COR-L47 (cell line): ENCODE measurements at regions not wholly inside any gene's neighbourhood (a gene's known extent, or its start where the extent isn't known, plus 50 kb on each side); places are given as distances from the start of the nearest gene placed in this dataset.

Experiments used
- DNase-seq: peaks from one replicate; lab custom pipeline; 2025; lab: John Stamatoyannopoulos, UW

DNA sequence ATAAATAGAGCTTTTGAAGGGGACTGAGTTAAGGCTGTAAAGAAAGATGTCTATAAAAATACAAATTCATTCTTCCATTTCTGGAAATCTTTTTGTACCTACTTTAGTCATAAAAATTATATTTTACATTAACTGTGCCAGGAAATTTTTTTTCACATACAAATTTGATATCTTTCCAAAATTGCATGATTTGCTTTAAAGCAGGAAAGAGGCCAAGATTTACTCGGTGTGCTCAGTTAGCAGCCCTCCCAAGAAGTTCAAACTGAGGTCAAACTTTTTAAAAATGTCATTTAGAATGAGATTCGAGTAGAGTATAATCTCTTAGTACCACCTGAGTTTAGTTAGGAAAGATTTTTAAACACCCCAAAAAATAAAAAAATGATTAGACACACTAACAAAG, 173.2 kb upstream of the GRIP1 start:
- DNase-seq: no peak

GRCh38 chr12:66852765-66853164, 173.9 kb upstream of the GRIP1 start:
- DNase-seq: no peak

DNA sequence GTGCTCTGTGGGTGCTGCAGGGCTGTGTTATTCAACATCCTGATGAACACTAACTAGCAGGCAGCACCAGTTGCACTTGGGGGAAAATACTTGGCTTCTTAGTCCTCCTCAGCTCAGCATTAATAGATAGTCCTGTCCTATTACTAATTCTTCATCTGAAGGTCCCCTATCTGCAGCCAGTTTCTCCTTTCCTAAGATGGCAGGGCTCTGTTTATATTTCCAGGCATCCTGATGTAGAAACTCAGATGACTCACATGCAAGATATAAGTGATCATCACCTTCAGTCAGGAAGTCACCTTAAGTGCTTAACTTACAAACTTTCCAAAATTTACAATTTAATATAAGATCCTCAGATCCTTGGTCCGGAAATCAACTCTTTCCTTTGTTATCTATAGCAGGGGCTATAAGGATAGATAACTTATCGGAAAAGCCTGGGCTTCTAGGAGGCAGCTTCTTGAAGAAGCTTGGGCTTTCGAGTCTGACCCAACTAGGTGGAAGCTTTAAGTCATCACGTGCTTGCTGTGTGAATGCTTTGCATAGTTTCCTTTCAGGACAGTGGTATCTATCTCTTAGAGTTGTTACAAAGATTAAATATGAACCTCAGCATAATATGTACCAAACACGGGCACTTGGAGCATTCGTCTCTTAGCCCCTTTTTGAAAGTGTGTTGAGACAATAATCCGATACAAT, 181.0 kb upstream of the GRIP1 start:
- DNase-seq: no peak

DNA sequence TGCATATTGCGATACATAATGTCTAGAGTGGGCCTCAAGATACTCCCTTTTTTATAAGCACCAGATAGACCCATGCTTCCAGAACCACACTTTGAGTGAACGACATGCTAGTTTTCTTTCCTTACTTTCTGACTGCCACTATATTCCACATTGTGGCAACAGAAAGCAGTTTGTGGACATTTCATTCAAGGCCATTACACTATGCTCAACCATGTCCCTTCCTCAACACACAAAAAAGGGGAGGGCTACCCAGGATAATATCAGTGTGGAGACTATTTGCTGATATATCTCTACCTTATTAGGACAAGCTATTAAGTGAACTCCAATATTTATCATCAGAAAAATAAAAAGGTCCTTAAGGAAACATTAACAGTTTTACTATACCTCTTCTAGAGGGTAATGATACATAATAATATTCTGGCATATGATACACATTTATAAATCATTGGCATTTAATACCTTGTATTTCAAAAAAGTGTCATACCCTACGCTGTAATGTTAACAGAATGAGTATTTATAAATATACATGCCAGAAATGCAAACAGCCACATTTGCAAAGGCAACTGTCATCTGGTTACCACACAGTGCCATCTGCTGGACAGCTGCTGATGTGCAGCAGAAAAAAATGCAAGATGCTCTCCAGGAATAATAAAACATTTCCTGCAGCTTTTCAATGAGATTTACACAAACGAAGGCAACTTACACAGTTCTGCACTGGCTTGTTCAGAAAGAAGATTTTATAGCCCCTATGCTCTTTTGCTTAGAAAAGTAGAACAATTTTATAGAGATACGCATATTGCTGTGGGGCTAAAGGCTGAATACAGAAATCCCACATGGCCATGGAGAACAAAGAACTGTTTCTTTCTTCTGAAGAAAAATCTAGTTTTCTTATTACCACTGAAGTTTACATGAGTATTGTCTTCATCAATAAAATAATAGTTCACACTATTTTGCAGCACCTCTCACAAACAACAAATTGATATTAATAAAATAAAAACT, 182.2 kb upstream of the GRIP1 start:
- DNase-seq: peak; percentile 49

DNA sequence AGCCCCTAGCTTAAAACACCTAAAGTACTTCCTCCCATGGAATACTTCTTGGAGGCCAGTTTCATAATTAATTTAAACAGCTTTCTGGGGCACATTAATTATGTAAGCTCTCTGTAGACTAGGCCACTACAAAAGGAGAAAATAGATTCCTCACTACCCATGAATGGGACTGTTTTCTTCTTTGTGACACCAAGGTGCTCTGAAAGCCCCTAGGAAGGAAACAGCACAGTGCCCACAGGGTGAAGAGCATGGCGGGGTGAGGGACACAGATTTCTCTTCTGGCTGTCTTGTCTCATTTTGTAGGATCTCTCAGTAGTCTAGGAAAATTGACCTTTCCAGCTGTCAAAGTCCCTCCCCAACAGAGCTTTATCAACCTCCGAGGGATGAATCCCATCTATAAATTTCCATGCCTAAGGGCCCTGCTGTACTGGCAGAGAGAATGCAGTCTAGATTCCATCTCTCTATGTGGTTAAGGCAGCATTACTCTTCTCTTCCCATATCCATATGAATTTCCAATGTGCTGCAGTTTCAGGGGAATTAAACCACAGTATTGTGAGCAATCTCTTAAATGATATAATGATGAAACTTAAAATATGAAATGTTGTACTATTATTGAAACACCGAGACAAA, 183.6 kb upstream of the GRIP1 start:
- DNase-seq: no peak

GRCh38 chr12:66863276-66863675, 184.4 kb upstream of the GRIP1 start:
- no peak for DNase-seq

GRCh38 chr12:66877925-66878324, 199.0 kb upstream of the GRIP1 start:
- DNase-seq: no peak

DNA sequence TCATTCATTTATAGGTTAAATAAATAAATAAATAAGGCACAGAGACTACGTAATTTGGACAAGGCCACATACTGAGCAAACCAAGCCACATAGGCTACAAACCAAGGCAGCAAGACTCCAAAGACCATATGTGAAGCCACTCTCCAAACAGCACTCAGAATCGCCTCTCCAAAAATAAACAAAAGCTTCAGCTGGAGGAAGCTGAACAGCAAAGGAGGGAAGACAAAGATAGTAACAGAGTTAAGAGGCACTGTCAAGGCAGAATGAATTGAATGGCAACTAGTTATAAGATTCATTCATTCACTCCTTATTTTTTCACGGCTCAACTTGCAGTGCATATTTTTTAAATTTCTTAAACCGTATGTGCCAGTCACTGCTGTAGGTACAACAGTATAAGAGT, 200.5 kb upstream of the GRIP1 start:
- DNase-seq: no peak

- DNase-seq: no peak
These were observed 202.5 kb upstream of the GRIP1 start for GRCh38 chr12:66881386-66881785.

DNA sequence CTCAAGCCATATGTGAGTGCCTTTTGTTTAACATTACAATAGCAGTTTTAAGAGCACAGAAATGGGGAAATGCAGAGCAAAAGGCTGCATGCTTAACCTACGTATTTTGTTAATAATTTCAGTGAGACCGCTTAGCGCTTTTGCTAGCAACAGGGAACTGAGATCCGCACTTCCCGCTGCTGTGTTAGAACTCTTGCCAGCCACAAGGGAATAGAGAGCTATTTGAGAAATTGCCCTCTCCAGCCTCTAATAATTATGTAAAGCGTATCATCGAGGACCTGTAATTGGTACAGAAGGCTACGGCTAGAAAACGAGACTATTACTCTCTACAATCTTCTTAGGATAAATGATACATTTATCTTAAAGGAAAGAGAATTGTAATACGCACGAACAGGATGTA, 205.2 kb upstream of the GRIP1 start:
- no peak for DNase-seq

GRCh38 chr12:66885115-66885875, 206.4 kb upstream of the GRIP1 start:
- no peak for DNase-seq

- DNase-seq: no peak
These were observed 217.9 kb upstream of the GRIP1 start for GRCh38 chr12:66896797-66897196.

- peak; percentile 17 for DNase-seq
These were observed 220.0 kb upstream of the GRIP1 start for GRCh38 chr12:66898700-66899469.

DNA sequence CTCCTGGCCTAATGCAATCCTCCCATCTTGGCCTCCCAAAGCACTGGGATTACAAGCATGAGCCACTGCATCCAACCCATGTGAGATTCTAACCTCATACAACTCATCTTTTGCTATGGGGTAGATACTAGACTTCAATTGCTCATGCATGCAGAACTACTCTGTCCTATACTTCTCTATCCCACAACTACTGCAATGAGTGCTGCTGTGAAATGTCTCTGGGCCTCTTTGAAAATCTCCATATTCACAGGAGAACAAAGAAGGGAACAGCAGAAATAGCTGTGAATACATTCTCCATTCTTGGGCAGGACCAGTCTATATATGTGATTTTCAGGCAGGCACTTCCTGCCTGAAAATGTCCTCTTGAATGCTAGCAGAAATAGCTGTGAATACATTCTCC, 220.7 kb upstream of the GRIP1 start:
- DNase-seq: no peak

DNA sequence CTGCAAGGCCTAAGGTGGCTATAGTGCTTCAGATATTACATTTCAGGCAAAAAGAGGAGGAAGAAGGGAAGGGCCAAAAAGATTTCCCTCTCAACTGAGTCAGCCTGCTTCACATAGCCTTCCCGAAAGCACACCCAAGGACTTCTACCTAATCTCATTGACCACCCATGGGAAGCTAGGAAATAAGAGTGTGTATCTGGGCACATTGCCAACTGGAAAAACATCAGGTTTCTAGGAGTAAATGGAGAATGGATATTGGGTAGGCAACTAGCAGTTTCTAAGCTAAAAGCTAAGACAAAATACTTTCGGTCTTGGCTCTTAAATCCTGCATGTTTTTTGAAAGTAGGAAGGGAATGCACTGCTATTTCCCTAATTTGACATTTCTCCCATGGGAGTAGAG, 221.7 kb upstream of the GRIP1 start:
- peak; percentile 41 for DNase-seq

DNA sequence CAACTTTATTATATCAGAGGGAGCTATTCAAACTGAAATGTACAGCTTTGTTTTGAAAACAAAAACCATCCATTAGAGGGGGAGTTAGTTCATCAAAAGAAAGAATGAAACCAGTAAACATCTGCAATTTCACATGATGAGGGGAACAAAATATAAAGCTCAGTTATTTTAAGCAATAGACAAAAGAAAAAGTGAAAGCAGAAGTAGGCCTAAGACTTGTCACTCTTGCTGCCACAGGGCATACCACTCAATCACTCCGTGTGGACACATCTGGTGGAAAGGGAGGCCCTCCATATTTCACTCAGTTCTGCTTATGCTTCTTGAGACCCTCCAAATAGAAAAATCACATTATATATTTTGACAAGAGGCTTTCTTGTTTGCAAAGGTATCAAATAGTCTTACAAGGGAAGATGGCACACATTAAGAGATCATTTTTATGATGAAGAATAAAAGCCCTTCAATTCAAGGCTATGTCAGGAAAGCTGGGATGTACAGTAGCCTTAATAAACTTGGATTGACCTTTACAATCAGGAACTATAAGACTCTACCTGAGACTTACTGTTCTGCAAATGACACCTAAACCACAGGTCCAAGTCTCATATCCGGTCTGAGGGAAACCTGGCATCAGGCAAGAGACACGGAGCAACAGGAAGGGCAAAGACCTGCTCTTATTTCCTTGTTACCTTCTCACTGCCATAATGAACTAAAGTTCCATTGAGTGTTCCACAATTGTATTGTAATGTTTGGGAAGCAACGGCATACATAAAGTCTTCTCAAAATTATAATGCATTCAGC, 222.5 kb upstream of the GRIP1 start:
- DNase-seq: no peak

DNA sequence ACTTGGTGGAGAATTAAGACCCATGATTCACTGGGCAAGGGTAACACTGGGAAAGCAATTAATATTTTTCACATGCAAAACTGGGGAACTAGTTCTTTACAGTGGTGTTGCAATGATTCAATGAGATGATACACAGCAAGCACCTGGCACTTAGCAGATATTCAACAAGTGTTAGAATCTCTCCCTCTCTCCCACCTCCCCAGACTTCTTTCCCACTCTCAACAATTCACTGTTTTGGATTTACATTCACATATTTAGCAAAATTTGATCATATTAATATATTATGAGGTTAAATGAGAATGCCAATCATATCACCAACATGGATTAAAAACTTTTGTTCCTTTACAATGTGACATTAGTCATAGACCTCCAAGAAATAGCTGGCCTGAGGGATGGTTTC, 223.1 kb upstream of the GRIP1 start:
- no peak for DNase-seq

DNA sequence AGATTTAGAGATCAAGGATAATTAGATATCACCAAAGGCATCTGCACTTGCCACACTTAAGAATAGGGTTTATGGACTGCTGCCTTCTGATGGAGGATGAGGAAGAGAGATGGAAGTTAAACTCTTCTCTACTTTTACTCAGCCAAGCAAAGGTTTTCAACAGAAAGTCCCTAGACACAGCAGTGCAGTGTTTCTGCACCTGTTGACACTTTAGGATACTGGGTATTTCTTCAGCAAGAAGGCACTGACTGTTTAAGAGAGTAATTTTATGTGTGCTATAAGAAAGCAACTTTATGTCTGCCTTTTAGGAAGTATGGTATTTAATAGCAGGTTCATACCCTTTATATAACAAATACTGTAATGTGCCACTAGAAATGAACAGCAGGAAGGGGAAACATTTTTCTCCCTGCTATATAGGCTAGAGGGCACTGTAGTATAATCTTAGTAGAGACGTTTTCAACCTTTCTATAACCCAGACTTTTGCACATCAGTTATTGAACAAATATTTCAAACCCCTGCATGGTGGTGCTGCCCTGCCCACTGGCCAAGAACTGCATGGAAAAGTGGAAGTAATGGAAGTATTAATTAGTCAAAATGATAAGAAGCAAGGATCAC, 225.0 kb upstream of the GRIP1 start:
- DNase-seq: peak; percentile 20

GRCh38 chr12:66905201-66905600, 226.3 kb upstream of the GRIP1 start:
- no peak for DNase-seq

DNA sequence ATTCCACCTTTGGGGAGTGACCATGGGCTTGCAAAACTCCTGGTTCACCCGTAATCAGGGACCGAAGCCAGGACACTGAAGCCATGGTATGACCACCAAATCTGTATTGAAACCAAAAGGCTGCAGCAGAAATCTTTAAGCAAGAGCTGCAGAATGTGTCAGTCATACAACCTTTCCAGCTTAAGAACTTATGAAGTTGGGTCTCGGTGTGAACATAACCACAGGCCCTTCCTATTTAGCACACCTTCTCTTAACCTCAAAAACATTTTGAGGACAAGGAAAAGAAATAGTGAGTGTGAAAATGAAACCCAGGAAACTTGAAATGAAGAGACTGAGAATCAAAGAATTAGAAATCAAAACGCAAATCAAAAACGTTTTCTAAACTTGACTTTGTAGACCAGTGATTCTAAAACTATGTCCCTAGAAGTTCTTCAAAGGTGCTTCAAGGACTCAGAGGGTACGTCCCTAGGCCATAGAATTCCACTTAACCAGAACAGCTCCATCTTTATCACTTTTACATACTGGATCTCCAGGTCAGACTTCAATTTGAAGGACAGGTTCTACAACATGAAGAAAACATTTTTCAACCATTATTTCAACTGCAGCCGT, 231.6 kb upstream of the GRIP1 start:
- DNase-seq: no peak
